HG03575 (cell line): ENCODE measurements at regions not wholly inside any gene's neighbourhood (a gene's known extent, or its start where the extent isn't known, plus 50 kb on each side); places are given as distances from the start of the nearest gene placed in this dataset.
"Not testable (repeated sequence)": the region's sequence is repeated elsewhere in the genome, so short reads cannot be mapped to it uniquely, and the experiment has no call there.

Source experiments
- ATAC-seq: cut with Tn5 transposase; IDR thresholded peaks from one replicate; pipeline ENCODE4 v1.9.1; 2021; ENCODE audit not compliant: unreplicated experiment, insufficient number of reproducible peaks, low FRiP score; ENCODE audit errors: extremely low read depth

GRCh38 chr5:37938861-37939260 is 99.0 kb upstream of the GDNF start:
- ATAC-seq, result no peak

- no peak for ATAC-seq
Measured at GRCh38 chr5:37938076-37938852, 98.4 kb upstream of the GDNF start.

GRCh38 chr5:37936091-37936490 is 96.2 kb upstream of the GDNF start:
- ATAC-seq, result no peak

GRCh38 chr5:37933576-37933975 is 93.7 kb upstream of the GDNF start:
- ATAC-seq, result no peak

- ATAC-seq, result no peak
Measured at GRCh38 chr5:37932450-37932849, 92.6 kb upstream of the GDNF start.

- no peak for ATAC-seq
Measured at GRCh38 chr5:37931541-37931940, 91.7 kb upstream of the GDNF start.

- no peak for ATAC-seq
Measured at GRCh38 chr5:37930350-37930749, 90.5 kb upstream of the GDNF start.

GRCh38 chr5:37929791-37930190 is 90.0 kb upstream of the GDNF start:
- no peak for ATAC-seq

- ATAC-seq, result not testable (repeated sequence)
Measured at GRCh38 chr5:37927753-37928152, 87.9 kb upstream of the GDNF start.

GRCh38 chr5:37926732-37927131 is 86.9 kb upstream of the GDNF start:
- ATAC-seq, result no peak

GRCh38 chr5:37921452-37921851 is 81.6 kb upstream of the GDNF start:
- ATAC-seq, result no peak

GRCh38 chr5:37918424-37918823 is 78.6 kb upstream of the GDNF start:
- ATAC-seq, result no peak

- ATAC-seq, result no peak
Measured at GRCh38 chr5:37916525-37916924, 76.7 kb upstream of the GDNF start.

GRCh38 chr5:37915097-37915736 is 75.4 kb upstream of the GDNF start:
- ATAC-seq, result no peak

- peak; percentile 65 for ATAC-seq
Measured at GRCh38 chr5:37909610-37910266, 69.9 kb upstream of the GDNF start.

GRCh38 chr5:37906416-37906815 is 66.6 kb upstream of the GDNF start:
- no peak for ATAC-seq

- no peak for ATAC-seq
Measured at GRCh38 chr5:37905230-37905629, 65.4 kb upstream of the GDNF start.

GRCh38 chr5:37902323-37902722 is 62.5 kb upstream of the GDNF start:
- no peak for ATAC-seq

GRCh38 chr5:37900692-37901091 is 60.9 kb upstream of the GDNF start:
- no peak for ATAC-seq

- ATAC-seq, result no peak
Measured at GRCh38 chr5:37899037-37899436, 59.2 kb upstream of the GDNF start.
